GM23338 (cell line): ENCODE measurements at regions not wholly inside any gene's neighbourhood (a gene's known extent, or its start where the extent isn't known, plus 50 kb on each side); places are given as distances from the start of the nearest gene placed in this dataset.

Experiments used
- ATAC-seq: fragments of 200-7000 bp; cut with Tn5 transposase; 3 replicates; pipeline ENCODE4 v1.9.1; 2020
- DNase-seq: peaks from one replicate; pipeline ENCODE4 v3.0.0-alpha.2; 2015; ENCODE audit warnings: low spot score
- H2AFZ ChIP-seq: fragments of 200-600 bp; sonication (generic); 2 replicates; pipeline ENCODE4 v1.8.0; 2016; ENCODE audit warnings: antibody characterized with exemption, mild to moderate bottlenecking, moderate library complexity
- H3F3A ChIP-seq: fragments of 200-600 bp; sonication (generic); replicated peaks from 2 replicates; pipeline ENCODE4 v1.8.0; 2017; ENCODE audit warnings: antibody characterized with exemption, mixed run types, low read depth
- H3K27ac ChIP-seq: fragments of 200-600 bp; sonication (generic); 2 replicates; pipeline ENCODE4 v1.6.1; 2016; ENCODE audit warnings: low read depth
- H3K27me3 ChIP-seq: fragments of 200-600 bp; sonication (generic); 2 replicates; pipeline ENCODE4 v1.8.0; 2016; ENCODE audit warnings: mild to moderate bottlenecking, mixed run types, moderate library complexity; ENCODE audit not compliant: insufficient read depth
- H3K36me3 ChIP-seq: fragments of 200-600 bp; sonication (generic); 2 replicates; pipeline ENCODE4 v1.8.0; 2016; ENCODE audit warnings: mild to moderate bottlenecking; ENCODE audit not compliant: insufficient read depth
- H3K4me1 ChIP-seq: fragments of 200-600 bp; sonication (generic); 2 replicates; pipeline ENCODE4 v1.8.0; 2016; ENCODE audit warnings: mild to moderate bottlenecking, moderate library complexity; ENCODE audit not compliant: insufficient read depth
- H3K4me2 ChIP-seq: fragments of 200-600 bp; sonication (generic); 2 replicates; pipeline ENCODE4 v1.7.1; 2017; ENCODE audit warnings: mixed run types
- H3K4me3 ChIP-seq: fragments of 200-600 bp; sonication (generic); 2 replicates; pipeline ENCODE4 v1.6.1; 2016; ENCODE audit warnings: mixed run types
- H3K79me2 ChIP-seq: fragments of 200-600 bp; sonication (generic); replicated peaks from 2 replicates; pipeline ENCODE4 v1.8.0; 2017; ENCODE audit warnings: mild to moderate bottlenecking; ENCODE audit not compliant: insufficient read depth
- H3K9me2 ChIP-seq: fragments of 200-600 bp; sonication (generic); 2 replicates; pipeline ENCODE4 v1.8.0; 2017; ENCODE audit not compliant: insufficient read depth
- H4K20me1 ChIP-seq: fragments of 200-600 bp; sonication (generic); replicated peaks from 2 replicates; pipeline ENCODE4 v1.8.0; 2017; ENCODE audit warnings: mild to moderate bottlenecking; ENCODE audit not compliant: insufficient read depth
- H3K27ac Mint-ChIP-seq: 2 replicates; pipeline ENCODE4 v1.8.0; 2020; ENCODE audit warnings: inconsistent platforms, mild to moderate bottlenecking, moderate library complexity, mixed read lengths
- H3K27me3 Mint-ChIP-seq: 3 replicates; pipeline ENCODE4 v1.8.0; 2022; ENCODE audit warnings: low read depth, mild to moderate bottlenecking, moderate library complexity, mixed read lengths, inconsistent platforms; ENCODE audit not compliant: insufficient read depth, poor library complexity
- H3K36me3 Mint-ChIP-seq: 3 replicates; pipeline ENCODE4 v1.8.0; 2021; ENCODE audit warnings: low read depth, mild to moderate bottlenecking, inconsistent platforms, moderate library complexity, mixed read lengths
- H3K4me1 Mint-ChIP-seq: 3 replicates; pipeline ENCODE4 v1.8.0; 2020; ENCODE audit warnings: mild to moderate bottlenecking, inconsistent platforms, mixed read lengths
- H3K4me3 Mint-ChIP-seq: 3 replicates; pipeline ENCODE4 v1.8.0; 2021; ENCODE audit warnings: moderate library complexity, mild to moderate bottlenecking, inconsistent platforms, mixed read lengths
- H3K9me3 Mint-ChIP-seq: 3 replicates; pipeline ENCODE4 v1.8.0; 2020; ENCODE audit warnings: moderate library complexity, mild to moderate bottlenecking, inconsistent platforms, mixed read lengths
- CREB1 ChIP-seq: fragments of 250-450 bp; sonication (Bioruptor Pico); IDR thresholded peaks from 2 replicates; pipeline ENCODE4 v1.5.0; 2020; ENCODE audit warnings: low read depth, mild to moderate bottlenecking, moderate library complexity
- EZH2 ChIP-seq: fragments of 200-600 bp; sonication (generic); IDR thresholded peaks from one replicate; pipeline ENCODE4 v1.8.0; 2017; ENCODE audit warnings: antibody characterized with exemption, mild to moderate bottlenecking, low read depth; ENCODE audit not compliant: unreplicated experiment
- EZH2phosphoT487 ChIP-seq: fragments of 200-600 bp; sonication (generic); IDR thresholded peaks from one replicate; pipeline ENCODE4 v1.8.1; 2018; ENCODE audit warnings: antibody characterized with exemption; ENCODE audit not compliant: unreplicated experiment
- JUNB ChIP-seq: IDR thresholded peaks from one replicate; pipeline ENCODE4 v1.6.1; 2016; ENCODE audit warnings: antibody characterized with exemption; ENCODE audit not compliant: unreplicated experiment
- NANOG ChIP-seq: IDR thresholded peaks from 2 replicates; pipeline ENCODE4 v1.6.1; 2016; ENCODE audit warnings: antibody characterized with exemption, borderline replicate concordance
- POLR2AphosphoS5 ChIP-seq: IDR thresholded peaks from 2 replicates; pipeline ENCODE4 v1.6.1; 2016; ENCODE audit warnings: antibody characterized with exemption, low read depth
- STAT1 ChIP-seq: IDR thresholded peaks from one replicate; pipeline ENCODE4 v1.6.1; 2016; ENCODE audit warnings: antibody characterized with exemption; ENCODE audit not compliant: unreplicated experiment
- ZNF114 ChIP-seq: fragments of 250-450 bp; sonication (Bioruptor Pico); IDR thresholded peaks from 2 replicates; pipeline ENCODE4 v1.5.0; 2020; ENCODE audit warnings: mild to moderate bottlenecking, moderate library complexity
- ZNF331 ChIP-seq: fragments of 250-450 bp; sonication (Bioruptor Pico); IDR thresholded peaks from 2 replicates; pipeline ENCODE4 v1.5.0; 2020; ENCODE audit warnings: low read depth, mild to moderate bottlenecking, moderate library complexity
- TF ChIP-seq, protein P1 (sequence below), 2 experiments: fragments of 200-600 bp in 1 of 2; sonication (generic) in 1 of 2; conservative IDR thresholded peaks; 2 replicates each; pipeline versions ENCODE4 v1.5.1 to v1.6.1; 2016 to 2017; ENCODE audit warnings: antibody characterized with exemption in 2 of 2, low read depth in 2 of 2, mild to moderate bottlenecking in 2 of 2, moderate library complexity in 1 of 2
- TF ChIP-seq, protein P2 (sequence below): IDR thresholded peaks from one replicate; pipeline ENCODE4 v1.6.1; 2018; ENCODE audit warnings: antibody characterized with exemption; ENCODE audit not compliant: unreplicated experiment
- TF ChIP-seq, protein P3 (sequence below): fragments of 250-450 bp; sonication (Bioruptor Pico); IDR thresholded peaks from 2 replicates; pipeline ENCODE4 v1.5.0; 2020; ENCODE audit warnings: mild to moderate bottlenecking, moderate library complexity
- TF ChIP-seq, protein P4 (sequence below): IDR thresholded peaks from 2 replicates; pipeline ENCODE4 v1.6.1; 2016; ENCODE audit warnings: antibody characterized with exemption

DNA sequence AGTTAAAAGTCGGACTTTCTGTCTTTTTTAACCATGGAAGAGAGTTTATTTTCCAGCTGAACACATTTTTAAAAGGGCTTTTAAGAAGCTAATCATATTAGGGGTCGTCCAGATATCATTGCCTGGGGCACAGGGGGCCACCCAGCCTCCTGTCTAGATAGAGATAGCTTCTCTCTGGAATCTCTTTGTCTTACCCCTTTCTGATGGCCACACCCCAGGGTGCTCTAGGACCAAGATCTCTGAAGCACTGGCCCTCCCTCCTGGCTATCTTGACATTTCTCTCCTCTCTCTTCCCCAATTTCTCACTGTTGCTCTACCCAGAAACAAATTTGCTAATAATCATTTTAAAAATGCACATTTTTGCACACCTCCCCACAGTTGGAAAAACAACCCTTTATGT, 204.4 kb downstream of the NXNL2 start (continued):
- TF ChIP-seq EZH2, result no peak
- TF ChIP-seq, protein P1, sequence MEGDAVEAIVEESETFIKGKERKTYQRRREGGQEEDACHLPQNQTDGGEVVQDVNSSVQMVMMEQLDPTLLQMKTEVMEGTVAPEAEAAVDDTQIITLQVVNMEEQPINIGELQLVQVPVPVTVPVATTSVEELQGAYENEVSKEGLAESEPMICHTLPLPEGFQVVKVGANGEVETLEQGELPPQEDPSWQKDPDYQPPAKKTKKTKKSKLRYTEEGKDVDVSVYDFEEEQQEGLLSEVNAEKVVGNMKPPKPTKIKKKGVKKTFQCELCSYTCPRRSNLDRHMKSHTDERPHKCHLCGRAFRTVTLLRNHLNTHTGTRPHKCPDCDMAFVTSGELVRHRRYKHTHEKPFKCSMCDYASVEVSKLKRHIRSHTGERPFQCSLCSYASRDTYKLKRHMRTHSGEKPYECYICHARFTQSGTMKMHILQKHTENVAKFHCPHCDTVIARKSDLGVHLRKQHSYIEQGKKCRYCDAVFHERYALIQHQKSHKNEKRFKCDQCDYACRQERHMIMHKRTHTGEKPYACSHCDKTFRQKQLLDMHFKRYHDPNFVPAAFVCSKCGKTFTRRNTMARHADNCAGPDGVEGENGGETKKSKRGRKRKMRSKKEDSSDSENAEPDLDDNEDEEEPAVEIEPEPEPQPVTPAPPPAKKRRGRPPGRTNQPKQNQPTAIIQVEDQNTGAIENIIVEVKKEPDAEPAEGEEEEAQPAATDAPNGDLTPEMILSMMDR (conservative IDR thresholded peaks at IDR 0.05; ENCODE audit: low read depth in 2 of 2), result no peak

DNA sequence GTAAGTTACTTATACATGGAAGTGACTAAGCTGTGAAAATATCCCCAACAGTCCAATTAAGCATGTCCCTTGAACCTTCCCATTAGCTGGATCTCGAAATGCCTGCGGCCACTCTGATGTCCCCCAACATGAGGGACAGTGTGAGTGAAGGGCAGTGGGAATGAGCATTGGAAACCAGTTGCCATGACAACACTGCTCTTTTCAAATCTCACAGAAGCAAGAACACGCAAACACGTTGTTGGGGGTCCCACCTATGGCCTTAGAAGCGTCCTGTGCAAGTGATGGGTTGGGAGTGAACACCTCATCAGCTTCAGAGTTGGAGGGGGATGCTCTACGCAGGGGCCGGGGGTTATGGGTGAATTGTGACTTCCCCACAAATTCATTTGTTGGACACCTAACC, 205.9 kb downstream of the NXNL2 start:
- H3K4me1 Mint-ChIP-seq, result peaks cover 13% of the 10 kb centered on the region
- no peak for TF ChIP-seq ZNF331 (CRISPR knock-in tag)
- TF ChIP-seq NANOG, result no peak
- no peak for TF ChIP-seq JUNB
- no peak for TF ChIP-seq ZNF114 (CRISPR knock-in tag)
- no peak for TF ChIP-seq EZH2
- TF ChIP-seq, protein P2, sequence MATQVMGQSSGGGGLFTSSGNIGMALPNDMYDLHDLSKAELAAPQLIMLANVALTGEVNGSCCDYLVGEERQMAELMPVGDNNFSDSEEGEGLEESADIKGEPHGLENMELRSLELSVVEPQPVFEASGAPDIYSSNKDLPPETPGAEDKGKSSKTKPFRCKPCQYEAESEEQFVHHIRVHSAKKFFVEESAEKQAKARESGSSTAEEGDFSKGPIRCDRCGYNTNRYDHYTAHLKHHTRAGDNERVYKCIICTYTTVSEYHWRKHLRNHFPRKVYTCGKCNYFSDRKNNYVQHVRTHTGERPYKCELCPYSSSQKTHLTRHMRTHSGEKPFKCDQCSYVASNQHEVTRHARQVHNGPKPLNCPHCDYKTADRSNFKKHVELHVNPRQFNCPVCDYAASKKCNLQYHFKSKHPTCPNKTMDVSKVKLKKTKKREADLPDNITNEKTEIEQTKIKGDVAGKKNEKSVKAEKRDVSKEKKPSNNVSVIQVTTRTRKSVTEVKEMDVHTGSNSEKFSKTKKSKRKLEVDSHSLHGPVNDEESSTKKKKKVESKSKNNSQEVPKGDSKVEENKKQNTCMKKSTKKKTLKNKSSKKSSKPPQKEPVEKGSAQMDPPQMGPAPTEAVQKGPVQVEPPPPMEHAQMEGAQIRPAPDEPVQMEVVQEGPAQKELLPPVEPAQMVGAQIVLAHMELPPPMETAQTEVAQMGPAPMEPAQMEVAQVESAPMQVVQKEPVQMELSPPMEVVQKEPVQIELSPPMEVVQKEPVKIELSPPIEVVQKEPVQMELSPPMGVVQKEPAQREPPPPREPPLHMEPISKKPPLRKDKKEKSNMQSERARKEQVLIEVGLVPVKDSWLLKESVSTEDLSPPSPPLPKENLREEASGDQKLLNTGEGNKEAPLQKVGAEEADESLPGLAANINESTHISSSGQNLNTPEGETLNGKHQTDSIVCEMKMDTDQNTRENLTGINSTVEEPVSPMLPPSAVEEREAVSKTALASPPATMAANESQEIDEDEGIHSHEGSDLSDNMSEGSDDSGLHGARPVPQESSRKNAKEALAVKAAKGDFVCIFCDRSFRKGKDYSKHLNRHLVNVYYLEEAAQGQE, result no peak
- TF ChIP-seq, protein P3, sequence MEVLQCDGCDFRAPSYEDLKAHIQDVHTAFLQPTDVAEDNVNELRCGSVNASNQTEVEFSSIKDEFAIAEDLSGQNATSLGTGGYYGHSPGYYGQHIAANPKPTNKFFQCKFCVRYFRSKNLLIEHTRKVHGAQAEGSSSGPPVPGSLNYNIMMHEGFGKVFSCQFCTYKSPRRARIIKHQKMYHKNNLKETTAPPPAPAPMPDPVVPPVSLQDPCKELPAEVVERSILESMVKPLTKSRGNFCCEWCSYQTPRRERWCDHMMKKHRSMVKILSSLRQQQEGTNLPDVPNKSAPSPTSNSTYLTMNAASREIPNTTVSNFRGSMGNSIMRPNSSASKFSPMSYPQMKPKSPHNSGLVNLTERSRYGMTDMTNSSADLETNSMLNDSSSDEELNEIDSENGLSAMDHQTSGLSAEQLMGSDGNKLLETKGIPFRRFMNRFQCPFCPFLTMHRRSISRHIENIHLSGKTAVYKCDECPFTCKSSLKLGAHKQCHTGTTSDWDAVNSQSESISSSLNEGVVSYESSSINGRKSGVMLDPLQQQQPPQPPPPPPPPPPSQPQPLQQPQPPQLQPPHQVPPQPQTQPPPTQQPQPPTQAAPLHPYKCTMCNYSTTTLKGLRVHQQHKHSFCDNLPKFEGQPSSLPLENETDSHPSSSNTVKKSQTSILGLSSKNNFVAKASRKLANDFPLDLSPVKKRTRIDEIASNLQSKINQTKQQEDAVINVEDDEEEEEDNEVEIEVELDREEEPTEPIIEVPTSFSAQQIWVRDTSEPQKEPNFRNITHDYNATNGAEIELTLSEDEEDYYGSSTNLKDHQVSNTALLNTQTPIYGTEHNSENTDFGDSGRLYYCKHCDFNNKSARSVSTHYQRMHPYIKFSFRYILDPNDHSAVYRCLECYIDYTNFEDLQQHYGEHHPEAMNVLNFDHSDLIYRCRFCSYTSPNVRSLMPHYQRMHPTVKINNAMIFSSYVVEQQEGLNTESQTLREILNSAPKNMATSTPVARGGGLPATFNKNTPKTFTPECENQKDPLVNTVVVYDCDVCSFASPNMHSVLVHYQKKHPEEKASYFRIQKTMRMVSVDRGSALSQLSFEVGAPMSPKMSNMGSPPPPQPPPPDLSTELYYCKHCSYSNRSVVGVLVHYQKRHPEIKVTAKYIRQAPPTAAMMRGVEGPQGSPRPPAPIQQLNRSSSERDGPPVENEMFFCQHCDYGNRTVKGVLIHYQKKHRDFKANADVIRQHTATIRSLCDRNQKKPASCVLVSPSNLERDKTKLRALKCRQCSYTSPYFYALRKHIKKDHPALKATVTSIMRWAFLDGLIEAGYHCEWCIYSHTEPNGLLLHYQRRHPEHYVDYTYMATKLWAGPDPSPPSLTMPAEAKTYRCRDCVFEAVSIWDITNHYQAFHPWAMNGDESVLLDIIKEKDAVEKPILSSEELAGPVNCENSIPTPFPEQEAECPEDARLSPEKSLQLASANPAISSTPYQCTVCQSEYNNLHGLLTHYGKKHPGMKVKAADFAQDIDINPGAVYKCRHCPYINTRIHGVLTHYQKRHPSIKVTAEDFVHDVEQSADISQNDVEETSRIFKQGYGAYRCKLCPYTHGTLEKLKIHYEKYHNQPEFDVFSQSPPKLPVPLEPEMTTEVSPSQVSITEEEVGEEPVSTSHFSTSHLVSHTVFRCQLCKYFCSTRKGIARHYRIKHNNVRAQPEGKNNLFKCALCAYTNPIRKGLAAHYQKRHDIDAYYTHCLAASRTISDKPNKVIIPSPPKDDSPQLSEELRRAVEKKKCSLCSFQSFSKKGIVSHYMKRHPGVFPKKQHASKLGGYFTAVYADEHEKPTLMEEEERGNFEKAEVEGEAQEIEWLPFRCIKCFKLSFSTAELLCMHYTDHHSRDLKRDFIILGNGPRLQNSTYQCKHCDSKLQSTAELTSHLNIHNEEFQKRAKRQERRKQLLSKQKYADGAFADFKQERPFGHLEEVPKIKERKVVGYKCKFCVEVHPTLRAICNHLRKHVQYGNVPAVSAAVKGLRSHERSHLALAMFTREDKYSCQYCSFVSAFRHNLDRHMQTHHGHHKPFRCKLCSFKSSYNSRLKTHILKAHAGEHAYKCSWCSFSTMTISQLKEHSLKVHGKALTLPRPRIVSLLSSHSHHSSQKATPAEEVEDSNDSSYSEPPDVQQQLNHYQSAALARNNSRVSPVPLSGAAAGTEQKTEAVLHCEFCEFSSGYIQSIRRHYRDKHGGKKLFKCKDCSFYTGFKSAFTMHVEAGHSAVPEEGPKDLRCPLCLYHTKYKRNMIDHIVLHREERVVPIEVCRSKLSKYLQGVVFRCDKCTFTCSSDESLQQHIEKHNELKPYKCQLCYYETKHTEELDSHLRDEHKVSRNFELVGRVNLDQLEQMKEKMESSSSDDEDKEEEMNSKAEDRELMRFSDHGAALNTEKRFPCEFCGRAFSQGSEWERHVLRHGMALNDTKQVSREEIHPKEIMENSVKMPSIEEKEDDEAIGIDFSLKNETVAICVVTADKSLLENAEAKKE (CRISPR knock-in tag), result no peak
- TF ChIP-seq, protein P4, sequence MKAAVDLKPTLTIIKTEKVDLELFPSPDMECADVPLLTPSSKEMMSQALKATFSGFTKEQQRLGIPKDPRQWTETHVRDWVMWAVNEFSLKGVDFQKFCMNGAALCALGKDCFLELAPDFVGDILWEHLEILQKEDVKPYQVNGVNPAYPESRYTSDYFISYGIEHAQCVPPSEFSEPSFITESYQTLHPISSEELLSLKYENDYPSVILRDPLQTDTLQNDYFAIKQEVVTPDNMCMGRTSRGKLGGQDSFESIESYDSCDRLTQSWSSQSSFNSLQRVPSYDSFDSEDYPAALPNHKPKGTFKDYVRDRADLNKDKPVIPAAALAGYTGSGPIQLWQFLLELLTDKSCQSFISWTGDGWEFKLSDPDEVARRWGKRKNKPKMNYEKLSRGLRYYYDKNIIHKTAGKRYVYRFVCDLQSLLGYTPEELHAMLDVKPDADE, result no peak
- TF ChIP-seq STAT1, result no peak
- no peak for TF ChIP-seq CREB1 (CRISPR knock-in tag)
- TF ChIP-seq EZH2phosphoT487, result no peak
- no peak for TF ChIP-seq POLR2AphosphoS5

More for the DNA sequence above, 205.9 kb downstream of the NXNL2 start:
- H3K36me3 Mint-ChIP-seq, result peaks cover 5% of the 10 kb centered on the region; the same call in 2 of the 3 replicates
- Histone ChIP-seq H3K27ac (no peak overlapping the region), H3K79me2 (no peaks in the 10 kb centered on the region), H2AFZ (no peak overlapping the region), H3K27me3 (no peaks in the 10 kb centered on the region), H3K4me2 (no peak overlapping the region), H3K4me3 (no peak overlapping the region), H3F3A (no peaks in the 10 kb centered on the region), H4K20me1 (no peaks in the 10 kb centered on the region), H3K4me1 (peaks cover 4% of the 10 kb centered on the region; the same call in 1 of the 2 replicates), H3K9me2 (no peaks in the 10 kb centered on the region), H3K36me3 (no peaks in the 10 kb centered on the region)
- H3K27ac Mint-ChIP-seq, result no peak overlapping the region
- DNase-seq (no peak), ATAC-seq (no peak)
- H3K9me3 Mint-ChIP-seq, result peaks cover 13% of the 10 kb centered on the region
- H3K27me3 Mint-ChIP-seq, result peaks cover 2% of the 10 kb centered on the region
- H3K4me3 Mint-ChIP-seq, result no peak overlapping the region
